GM23338 (cell line): ENCODE measurements at regions not wholly inside any gene's neighbourhood (a gene's known extent, or its start where the extent isn't known, plus 50 kb on each side); places are given as distances from the start of the nearest gene placed in this dataset.

Source experiments
- ATAC-seq: fragments of 200-7000 bp; cut with Tn5 transposase; 3 replicates; pipeline ENCODE4 v1.9.1; 2020
- DNase-seq: peaks from one replicate; pipeline ENCODE4 v3.0.0-alpha.2; 2015; ENCODE audit warnings: low spot score
- H2AFZ ChIP-seq: fragments of 200-600 bp; sonication (generic); 2 replicates; pipeline ENCODE4 v1.8.0; 2016; ENCODE audit warnings: antibody characterized with exemption, mild to moderate bottlenecking, moderate library complexity
- H3F3A ChIP-seq: fragments of 200-600 bp; sonication (generic); replicated peaks from 2 replicates; pipeline ENCODE4 v1.8.0; 2017; ENCODE audit warnings: antibody characterized with exemption, mixed run types, low read depth
- H3K27ac ChIP-seq: fragments of 200-600 bp; sonication (generic); 2 replicates; pipeline ENCODE4 v1.6.1; 2016; ENCODE audit warnings: low read depth
- H3K27me3 ChIP-seq: fragments of 200-600 bp; sonication (generic); 2 replicates; pipeline ENCODE4 v1.8.0; 2016; ENCODE audit warnings: mild to moderate bottlenecking, mixed run types, moderate library complexity; ENCODE audit not compliant: insufficient read depth
- H3K36me3 ChIP-seq: fragments of 200-600 bp; sonication (generic); 2 replicates; pipeline ENCODE4 v1.8.0; 2016; ENCODE audit warnings: mild to moderate bottlenecking; ENCODE audit not compliant: insufficient read depth
- H3K4me1 ChIP-seq: fragments of 200-600 bp; sonication (generic); 2 replicates; pipeline ENCODE4 v1.8.0; 2016; ENCODE audit warnings: mild to moderate bottlenecking, moderate library complexity; ENCODE audit not compliant: insufficient read depth
- H3K4me2 ChIP-seq: fragments of 200-600 bp; sonication (generic); 2 replicates; pipeline ENCODE4 v1.7.1; 2017; ENCODE audit warnings: mixed run types
- H3K4me3 ChIP-seq: fragments of 200-600 bp; sonication (generic); 2 replicates; pipeline ENCODE4 v1.6.1; 2016; ENCODE audit warnings: mixed run types
- H3K79me2 ChIP-seq: fragments of 200-600 bp; sonication (generic); replicated peaks from 2 replicates; pipeline ENCODE4 v1.8.0; 2017; ENCODE audit warnings: mild to moderate bottlenecking; ENCODE audit not compliant: insufficient read depth
- H3K9me2 ChIP-seq: fragments of 200-600 bp; sonication (generic); 2 replicates; pipeline ENCODE4 v1.8.0; 2017; ENCODE audit not compliant: insufficient read depth
- H4K20me1 ChIP-seq: fragments of 200-600 bp; sonication (generic); replicated peaks from 2 replicates; pipeline ENCODE4 v1.8.0; 2017; ENCODE audit warnings: mild to moderate bottlenecking; ENCODE audit not compliant: insufficient read depth
- H3K27ac Mint-ChIP-seq: 2 replicates; pipeline ENCODE4 v1.8.0; 2020; ENCODE audit warnings: inconsistent platforms, mild to moderate bottlenecking, moderate library complexity, mixed read lengths
- H3K27me3 Mint-ChIP-seq: 3 replicates; pipeline ENCODE4 v1.8.0; 2022; ENCODE audit warnings: low read depth, mild to moderate bottlenecking, moderate library complexity, mixed read lengths, inconsistent platforms; ENCODE audit not compliant: insufficient read depth, poor library complexity
- H3K36me3 Mint-ChIP-seq: 3 replicates; pipeline ENCODE4 v1.8.0; 2021; ENCODE audit warnings: low read depth, mild to moderate bottlenecking, inconsistent platforms, moderate library complexity, mixed read lengths
- H3K4me1 Mint-ChIP-seq: 3 replicates; pipeline ENCODE4 v1.8.0; 2020; ENCODE audit warnings: mild to moderate bottlenecking, inconsistent platforms, mixed read lengths
- H3K4me3 Mint-ChIP-seq: 3 replicates; pipeline ENCODE4 v1.8.0; 2021; ENCODE audit warnings: moderate library complexity, mild to moderate bottlenecking, inconsistent platforms, mixed read lengths
- H3K9me3 Mint-ChIP-seq: 3 replicates; pipeline ENCODE4 v1.8.0; 2020; ENCODE audit warnings: moderate library complexity, mild to moderate bottlenecking, inconsistent platforms, mixed read lengths
- CREB1 ChIP-seq: fragments of 250-450 bp; sonication (Bioruptor Pico); IDR thresholded peaks from 2 replicates; pipeline ENCODE4 v1.5.0; 2020; ENCODE audit warnings: low read depth, mild to moderate bottlenecking, moderate library complexity
- EZH2 ChIP-seq: fragments of 200-600 bp; sonication (generic); IDR thresholded peaks from one replicate; pipeline ENCODE4 v1.8.0; 2017; ENCODE audit warnings: antibody characterized with exemption, mild to moderate bottlenecking, low read depth; ENCODE audit not compliant: unreplicated experiment
- EZH2phosphoT487 ChIP-seq: fragments of 200-600 bp; sonication (generic); IDR thresholded peaks from one replicate; pipeline ENCODE4 v1.8.1; 2018; ENCODE audit warnings: antibody characterized with exemption; ENCODE audit not compliant: unreplicated experiment
- NANOG ChIP-seq: IDR thresholded peaks from 2 replicates; pipeline ENCODE4 v1.6.1; 2016; ENCODE audit warnings: antibody characterized with exemption, borderline replicate concordance
- POLR2AphosphoS5 ChIP-seq: IDR thresholded peaks from 2 replicates; pipeline ENCODE4 v1.6.1; 2016; ENCODE audit warnings: antibody characterized with exemption, low read depth
- REST ChIP-seq: IDR thresholded peaks from one replicate; pipeline ENCODE4 v1.6.1; 2018; ENCODE audit warnings: antibody characterized with exemption; ENCODE audit not compliant: unreplicated experiment
- STAT1 ChIP-seq: IDR thresholded peaks from one replicate; pipeline ENCODE4 v1.6.1; 2016; ENCODE audit warnings: antibody characterized with exemption; ENCODE audit not compliant: unreplicated experiment
- ZNF114 ChIP-seq: fragments of 250-450 bp; sonication (Bioruptor Pico); IDR thresholded peaks from 2 replicates; pipeline ENCODE4 v1.5.0; 2020; ENCODE audit warnings: mild to moderate bottlenecking, moderate library complexity
- ZNF331 ChIP-seq: fragments of 250-450 bp; sonication (Bioruptor Pico); IDR thresholded peaks from 2 replicates; pipeline ENCODE4 v1.5.0; 2020; ENCODE audit warnings: low read depth, mild to moderate bottlenecking, moderate library complexity
- TF ChIP-seq, protein P1 (sequence below): IDR thresholded peaks from 2 replicates; pipeline ENCODE4 v1.6.1; 2016; ENCODE audit warnings: antibody characterized with exemption
- TF ChIP-seq, protein P2 (sequence below), 2 experiments: fragments of 200-600 bp in 1 of 2; sonication (generic) in 1 of 2; conservative IDR thresholded peaks; 2 replicates each; pipeline versions ENCODE4 v1.5.1 to v1.6.1; 2016 to 2017; ENCODE audit warnings: antibody characterized with exemption in 2 of 2, low read depth in 2 of 2, mild to moderate bottlenecking in 2 of 2, moderate library complexity in 1 of 2
- TF ChIP-seq, protein P3 (sequence below): fragments of 250-450 bp; sonication (Bioruptor Pico); IDR thresholded peaks from 2 replicates; pipeline ENCODE4 v1.5.0; 2020; ENCODE audit warnings: mild to moderate bottlenecking, moderate library complexity

DNA sequence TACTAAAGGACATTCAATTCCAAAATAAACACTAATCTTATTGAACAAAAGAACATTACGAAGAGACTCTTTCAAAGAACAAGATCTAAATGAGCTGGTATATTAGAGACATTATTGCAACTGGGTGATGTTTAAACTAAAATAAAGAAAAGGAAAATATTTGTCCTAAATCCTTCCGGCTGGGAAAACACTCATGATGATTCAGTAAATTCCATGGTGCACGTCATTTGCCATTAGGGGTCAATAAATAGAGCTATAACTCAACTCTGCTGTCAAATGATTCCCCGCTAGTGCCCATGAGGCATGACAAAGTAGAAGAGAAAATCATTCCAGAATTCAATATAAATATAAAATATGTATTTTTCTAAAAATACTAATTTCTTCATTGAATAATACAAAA lies 565.5 kb upstream of the TUSC1 start:
- ATAC-seq (no peak), DNase-seq (no peak)
- no peaks in the 10 kb centered on the region for H3K79me2 ChIP-seq
- H3F3A ChIP-seq, result no peaks in the 10 kb centered on the region
- no peaks in the 10 kb centered on the region for H3K36me3 ChIP-seq
- H3K27ac Mint-ChIP-seq, result no peak overlapping the region
- TF ChIP-seq REST (no peak), ZNF114 (CRISPR knock-in tag) (no peak), NANOG (no peak), POLR2AphosphoS5 (no peak), ZNF331 (CRISPR knock-in tag) (no peak), STAT1 (no peak), EZH2phosphoT487 (no peak), EZH2 (no peak), CREB1 (CRISPR knock-in tag) (no peak)
- TF ChIP-seq, protein P1, sequence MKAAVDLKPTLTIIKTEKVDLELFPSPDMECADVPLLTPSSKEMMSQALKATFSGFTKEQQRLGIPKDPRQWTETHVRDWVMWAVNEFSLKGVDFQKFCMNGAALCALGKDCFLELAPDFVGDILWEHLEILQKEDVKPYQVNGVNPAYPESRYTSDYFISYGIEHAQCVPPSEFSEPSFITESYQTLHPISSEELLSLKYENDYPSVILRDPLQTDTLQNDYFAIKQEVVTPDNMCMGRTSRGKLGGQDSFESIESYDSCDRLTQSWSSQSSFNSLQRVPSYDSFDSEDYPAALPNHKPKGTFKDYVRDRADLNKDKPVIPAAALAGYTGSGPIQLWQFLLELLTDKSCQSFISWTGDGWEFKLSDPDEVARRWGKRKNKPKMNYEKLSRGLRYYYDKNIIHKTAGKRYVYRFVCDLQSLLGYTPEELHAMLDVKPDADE, result no peak
- TF ChIP-seq, protein P2, sequence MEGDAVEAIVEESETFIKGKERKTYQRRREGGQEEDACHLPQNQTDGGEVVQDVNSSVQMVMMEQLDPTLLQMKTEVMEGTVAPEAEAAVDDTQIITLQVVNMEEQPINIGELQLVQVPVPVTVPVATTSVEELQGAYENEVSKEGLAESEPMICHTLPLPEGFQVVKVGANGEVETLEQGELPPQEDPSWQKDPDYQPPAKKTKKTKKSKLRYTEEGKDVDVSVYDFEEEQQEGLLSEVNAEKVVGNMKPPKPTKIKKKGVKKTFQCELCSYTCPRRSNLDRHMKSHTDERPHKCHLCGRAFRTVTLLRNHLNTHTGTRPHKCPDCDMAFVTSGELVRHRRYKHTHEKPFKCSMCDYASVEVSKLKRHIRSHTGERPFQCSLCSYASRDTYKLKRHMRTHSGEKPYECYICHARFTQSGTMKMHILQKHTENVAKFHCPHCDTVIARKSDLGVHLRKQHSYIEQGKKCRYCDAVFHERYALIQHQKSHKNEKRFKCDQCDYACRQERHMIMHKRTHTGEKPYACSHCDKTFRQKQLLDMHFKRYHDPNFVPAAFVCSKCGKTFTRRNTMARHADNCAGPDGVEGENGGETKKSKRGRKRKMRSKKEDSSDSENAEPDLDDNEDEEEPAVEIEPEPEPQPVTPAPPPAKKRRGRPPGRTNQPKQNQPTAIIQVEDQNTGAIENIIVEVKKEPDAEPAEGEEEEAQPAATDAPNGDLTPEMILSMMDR (conservative IDR thresholded peaks at IDR 0.05; ENCODE audit: low read depth in 2 of 2), result no peak
- TF ChIP-seq, protein P3, sequence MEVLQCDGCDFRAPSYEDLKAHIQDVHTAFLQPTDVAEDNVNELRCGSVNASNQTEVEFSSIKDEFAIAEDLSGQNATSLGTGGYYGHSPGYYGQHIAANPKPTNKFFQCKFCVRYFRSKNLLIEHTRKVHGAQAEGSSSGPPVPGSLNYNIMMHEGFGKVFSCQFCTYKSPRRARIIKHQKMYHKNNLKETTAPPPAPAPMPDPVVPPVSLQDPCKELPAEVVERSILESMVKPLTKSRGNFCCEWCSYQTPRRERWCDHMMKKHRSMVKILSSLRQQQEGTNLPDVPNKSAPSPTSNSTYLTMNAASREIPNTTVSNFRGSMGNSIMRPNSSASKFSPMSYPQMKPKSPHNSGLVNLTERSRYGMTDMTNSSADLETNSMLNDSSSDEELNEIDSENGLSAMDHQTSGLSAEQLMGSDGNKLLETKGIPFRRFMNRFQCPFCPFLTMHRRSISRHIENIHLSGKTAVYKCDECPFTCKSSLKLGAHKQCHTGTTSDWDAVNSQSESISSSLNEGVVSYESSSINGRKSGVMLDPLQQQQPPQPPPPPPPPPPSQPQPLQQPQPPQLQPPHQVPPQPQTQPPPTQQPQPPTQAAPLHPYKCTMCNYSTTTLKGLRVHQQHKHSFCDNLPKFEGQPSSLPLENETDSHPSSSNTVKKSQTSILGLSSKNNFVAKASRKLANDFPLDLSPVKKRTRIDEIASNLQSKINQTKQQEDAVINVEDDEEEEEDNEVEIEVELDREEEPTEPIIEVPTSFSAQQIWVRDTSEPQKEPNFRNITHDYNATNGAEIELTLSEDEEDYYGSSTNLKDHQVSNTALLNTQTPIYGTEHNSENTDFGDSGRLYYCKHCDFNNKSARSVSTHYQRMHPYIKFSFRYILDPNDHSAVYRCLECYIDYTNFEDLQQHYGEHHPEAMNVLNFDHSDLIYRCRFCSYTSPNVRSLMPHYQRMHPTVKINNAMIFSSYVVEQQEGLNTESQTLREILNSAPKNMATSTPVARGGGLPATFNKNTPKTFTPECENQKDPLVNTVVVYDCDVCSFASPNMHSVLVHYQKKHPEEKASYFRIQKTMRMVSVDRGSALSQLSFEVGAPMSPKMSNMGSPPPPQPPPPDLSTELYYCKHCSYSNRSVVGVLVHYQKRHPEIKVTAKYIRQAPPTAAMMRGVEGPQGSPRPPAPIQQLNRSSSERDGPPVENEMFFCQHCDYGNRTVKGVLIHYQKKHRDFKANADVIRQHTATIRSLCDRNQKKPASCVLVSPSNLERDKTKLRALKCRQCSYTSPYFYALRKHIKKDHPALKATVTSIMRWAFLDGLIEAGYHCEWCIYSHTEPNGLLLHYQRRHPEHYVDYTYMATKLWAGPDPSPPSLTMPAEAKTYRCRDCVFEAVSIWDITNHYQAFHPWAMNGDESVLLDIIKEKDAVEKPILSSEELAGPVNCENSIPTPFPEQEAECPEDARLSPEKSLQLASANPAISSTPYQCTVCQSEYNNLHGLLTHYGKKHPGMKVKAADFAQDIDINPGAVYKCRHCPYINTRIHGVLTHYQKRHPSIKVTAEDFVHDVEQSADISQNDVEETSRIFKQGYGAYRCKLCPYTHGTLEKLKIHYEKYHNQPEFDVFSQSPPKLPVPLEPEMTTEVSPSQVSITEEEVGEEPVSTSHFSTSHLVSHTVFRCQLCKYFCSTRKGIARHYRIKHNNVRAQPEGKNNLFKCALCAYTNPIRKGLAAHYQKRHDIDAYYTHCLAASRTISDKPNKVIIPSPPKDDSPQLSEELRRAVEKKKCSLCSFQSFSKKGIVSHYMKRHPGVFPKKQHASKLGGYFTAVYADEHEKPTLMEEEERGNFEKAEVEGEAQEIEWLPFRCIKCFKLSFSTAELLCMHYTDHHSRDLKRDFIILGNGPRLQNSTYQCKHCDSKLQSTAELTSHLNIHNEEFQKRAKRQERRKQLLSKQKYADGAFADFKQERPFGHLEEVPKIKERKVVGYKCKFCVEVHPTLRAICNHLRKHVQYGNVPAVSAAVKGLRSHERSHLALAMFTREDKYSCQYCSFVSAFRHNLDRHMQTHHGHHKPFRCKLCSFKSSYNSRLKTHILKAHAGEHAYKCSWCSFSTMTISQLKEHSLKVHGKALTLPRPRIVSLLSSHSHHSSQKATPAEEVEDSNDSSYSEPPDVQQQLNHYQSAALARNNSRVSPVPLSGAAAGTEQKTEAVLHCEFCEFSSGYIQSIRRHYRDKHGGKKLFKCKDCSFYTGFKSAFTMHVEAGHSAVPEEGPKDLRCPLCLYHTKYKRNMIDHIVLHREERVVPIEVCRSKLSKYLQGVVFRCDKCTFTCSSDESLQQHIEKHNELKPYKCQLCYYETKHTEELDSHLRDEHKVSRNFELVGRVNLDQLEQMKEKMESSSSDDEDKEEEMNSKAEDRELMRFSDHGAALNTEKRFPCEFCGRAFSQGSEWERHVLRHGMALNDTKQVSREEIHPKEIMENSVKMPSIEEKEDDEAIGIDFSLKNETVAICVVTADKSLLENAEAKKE, result no peak
- no peaks in the 10 kb centered on the region for H3K4me1 ChIP-seq
- no peak overlapping the region for H3K27ac ChIP-seq
- peaks cover 3% of the 10 kb centered on the region for H3K36me3 Mint-ChIP-seq
- H3K4me3 Mint-ChIP-seq, result no peak overlapping the region
- no peaks in the 10 kb centered on the region for H3K27me3 ChIP-seq
- no peaks in the 10 kb centered on the region for H3K4me1 Mint-ChIP-seq
- H2AFZ ChIP-seq, result peak overlapping the region; percentile 19; the same call in 1 of the 2 replicates
- H3K9me2 ChIP-seq, result peaks cover 4% of the 10 kb centered on the region; the same call in 1 of the 2 replicates
- H4K20me1 ChIP-seq, result no peaks in the 10 kb centered on the region
- H3K4me3 ChIP-seq, result no peak overlapping the region
- no peak overlapping the region for H3K4me2 ChIP-seq
- H3K9me3 Mint-ChIP-seq, result peaks cover 9% of the 10 kb centered on the region
- H3K27me3 Mint-ChIP-seq, result no peaks in the 10 kb centered on the region
